HepG2 (cell line): ENCODE measurements at regions not wholly inside any gene's neighbourhood (a gene's known extent, or its start where the extent isn't known, plus 50 kb on each side); places are given as distances from the start of the nearest gene placed in this dataset.

Experiments
- CTCF ChIP-seq: sonication (generic); formaldehyde crosslinking; IDR thresholded peaks from 2 replicates; pipeline ENCODE4 v1.5.0; 2020; ENCODE audit warnings: mild to moderate bottlenecking, missing genetic modification reagents, moderate library complexity
- EZH2 ChIP-seq: conservative IDR thresholded peaks from 2 replicates; pipeline ENCODE4 v1.6.1; 2012; ENCODE audit warnings: mild to moderate bottlenecking, low read depth, low read length, moderate library complexity
- HCFC1 ChIP-seq: fragments of 150-350 bp; IDR thresholded peaks from 2 replicates; pipeline ENCODE4 v1.6.1; 2014; ENCODE audit warnings: low read depth, low read length
- HNRNPLL ChIP-seq: fragments of 200-400 bp; formaldehyde crosslinking; IDR thresholded peaks from 2 replicates; pipeline ENCODE4 v1.6.1; 2017; ENCODE audit warnings: mild to moderate bottlenecking, low read depth, low read length; ENCODE audit not compliant: poor library complexity, severe bottlenecking
- NFATC3 ChIP-seq: sonication (generic); formaldehyde crosslinking; IDR thresholded peaks from 2 replicates; pipeline ENCODE4 v1.5.1; 2020; ENCODE audit warnings: mild to moderate bottlenecking, missing genetic modification reagents

GRCh38 chr7:119706608-119707007 lies 566.4 kb upstream of the KCND2 start:
- no peak for TF ChIP-seq CTCF (CRISPR knock-in tag)
- TF ChIP-seq NFATC3 (CRISPR knock-in tag), result no peak
- TF ChIP-seq EZH2, result no peak
- no peak for TF ChIP-seq HCFC1
- TF ChIP-seq HNRNPLL, result no peak
